Activated naive CD4-positive, alpha-beta T cell treated with anti-CD3 and anti-CD28 coated beads, Interleukin-2, amount 10 ng/mL, durations not matched to agents 7 days and 5 days (primary cell): ENCODE measurements at regions not wholly inside any gene's neighbourhood (a gene's known extent, or its start where the extent isn't known, plus 50 kb on each side); places are given as distances from the start of the nearest gene placed in this dataset.
"Not testable (repeated sequence)": the region's sequence is repeated elsewhere in the genome, so short reads cannot be mapped to it uniquely, and the experiment has no call there.

Source experiments
- CTCF ChIA-PET: fragments of 350-600 bp; sonication (Branson Sonifier 250); formaldehyde crosslinking; loops from one replicate; lab custom pipeline; 2021; ENCODE audit warnings: antibody characterized with exemption; lab: Charles Lee
- DNase-seq: peaks from one replicate; pipeline ENCODE4 v3.0.0-alpha.2; 2020
- H3K27ac Mint-ChIP-seq: one replicate; pipeline ENCODE4 v1.8.0; 2021; ENCODE audit warnings: mild to moderate bottlenecking, moderate library complexity, mixed read lengths
- H3K27me3 Mint-ChIP-seq: one replicate; pipeline ENCODE4 v1.8.0; 2021; ENCODE audit warnings: mild to moderate bottlenecking, mixed read lengths
- H3K36me3 Mint-ChIP-seq: one replicate; pipeline ENCODE4 v1.8.0; 2021; ENCODE audit warnings: mixed read lengths
- H3K4me1 Mint-ChIP-seq: one replicate; pipeline ENCODE4 v1.8.0; 2021; ENCODE audit warnings: mixed read lengths
- H3K4me3 Mint-ChIP-seq: one replicate; pipeline ENCODE4 v1.8.0; 2021; ENCODE audit warnings: mild to moderate bottlenecking, moderate library complexity, mixed read lengths
- H3K9me3 Mint-ChIP-seq: one replicate; pipeline ENCODE4 v1.8.0; 2021; ENCODE audit warnings: mixed read lengths

DNA sequence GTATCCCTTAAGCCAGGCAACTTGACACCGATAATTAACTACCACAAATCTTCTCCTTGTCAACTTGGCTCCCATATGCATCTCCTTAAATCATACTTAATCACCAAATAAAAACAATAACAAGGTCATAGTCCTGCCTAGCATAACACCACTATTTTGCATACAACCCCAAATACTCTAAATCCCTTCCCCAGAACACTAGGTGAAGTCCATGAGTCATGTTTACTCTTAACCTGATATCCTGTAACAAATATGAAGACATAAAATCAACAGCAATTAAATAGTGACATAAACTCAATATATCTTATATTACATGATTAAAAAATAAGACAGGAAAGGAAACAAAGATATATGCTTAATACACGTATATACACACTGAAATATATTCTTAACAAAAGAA is 362.0 kb downstream of the ETV1 start:
- no peaks in the 10 kb centered on the region for H3K36me3 Mint-ChIP-seq
- no peaks in the 10 kb centered on the region for H3K4me1 Mint-ChIP-seq
- H3K27ac Mint-ChIP-seq = no peak overlapping the region
- no peaks in the 10 kb centered on the region for H3K27me3 Mint-ChIP-seq
- DNase-seq = no peak
- H3K4me3 Mint-ChIP-seq = no peak overlapping the region
- CTCF ChIA-PET = no interaction called here
- peaks cover 4% of the 10 kb centered on the region for H3K9me3 Mint-ChIP-seq

DNA sequence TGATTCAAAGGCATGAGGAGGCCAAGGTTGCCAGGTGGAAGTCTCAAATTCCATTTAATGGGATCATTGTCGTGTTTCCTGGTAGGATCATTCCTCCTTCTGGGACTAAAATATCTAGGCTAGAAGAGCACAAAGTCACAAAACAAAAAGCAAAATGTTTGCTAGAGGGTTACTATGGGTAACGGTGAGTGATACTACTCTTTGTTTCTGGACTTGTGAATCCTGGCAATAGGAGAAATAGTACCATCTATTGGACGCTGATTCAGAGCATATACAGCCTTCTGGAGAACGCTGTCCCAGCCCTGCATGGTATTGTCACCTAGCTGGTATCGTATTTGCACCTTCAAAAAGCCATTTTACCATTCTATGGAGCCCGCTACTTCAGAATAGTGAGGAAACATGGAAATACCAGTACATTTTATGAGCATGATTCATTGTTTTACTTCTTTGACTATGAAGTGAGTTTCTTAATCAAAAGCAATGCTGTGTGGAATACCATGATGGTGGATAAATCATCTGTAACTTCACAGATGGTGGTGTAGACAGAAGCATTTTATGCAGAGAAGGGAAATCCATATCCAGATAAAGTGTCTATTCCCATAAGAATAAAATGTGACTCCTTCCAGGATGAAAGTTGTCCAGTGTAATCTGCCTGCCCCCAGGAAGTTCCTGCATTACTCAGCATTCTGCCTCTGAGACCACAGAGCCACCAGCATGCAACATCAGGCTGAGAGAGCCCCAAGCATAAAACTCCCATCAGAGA is 361.0 kb downstream of the ETV1 start:
- no peak for DNase-seq
- no peaks in the 10 kb centered on the region for H3K4me1 Mint-ChIP-seq

DNA sequence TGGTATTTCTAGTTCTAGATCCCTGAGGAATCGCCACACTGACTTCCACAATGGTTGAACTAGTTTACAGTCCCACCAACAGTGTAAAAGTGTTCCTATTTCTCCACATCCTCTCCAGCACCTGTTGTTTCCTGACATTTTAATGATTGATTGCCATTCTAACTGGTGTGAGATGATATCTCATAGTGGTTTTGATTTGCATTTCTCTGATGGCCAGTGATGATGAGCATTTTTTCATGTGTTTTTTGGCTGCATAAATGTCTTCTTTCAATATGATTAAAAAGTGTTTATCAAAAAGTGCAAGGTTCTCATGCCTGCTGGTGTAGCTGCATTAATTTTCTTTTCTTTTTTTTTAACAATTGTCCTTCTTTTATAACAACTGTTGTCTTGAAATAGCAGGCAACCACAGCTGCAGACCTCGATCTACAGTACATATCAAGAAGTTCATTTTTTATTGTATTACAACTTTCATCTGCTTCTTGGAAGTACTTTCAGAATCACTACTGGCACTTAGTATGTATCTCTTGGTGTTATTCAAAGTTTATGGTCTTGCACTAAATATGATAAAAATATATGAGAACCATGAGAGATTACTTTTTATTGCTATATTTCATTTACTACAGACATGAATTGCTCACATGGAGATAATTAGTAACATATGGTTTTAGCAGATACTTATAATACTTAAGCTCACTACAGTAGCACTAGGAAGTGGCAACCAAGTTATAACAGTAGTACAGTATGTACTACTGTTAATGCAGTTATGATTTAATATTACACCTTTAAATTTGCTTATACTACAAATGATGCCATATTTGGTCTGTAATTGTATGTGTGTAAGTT is 358.0 kb downstream of the ETV1 start:
- DNase-seq, H3K36me3 Mint-ChIP-seq, CTCF ChIA-PET, H3K4me3 Mint-ChIP-seq, H3K27ac Mint-ChIP-seq, H3K9me3 Mint-ChIP-seq, H3K4me1 Mint-ChIP-seq, H3K27me3 Mint-ChIP-seq: not testable (repeated sequence)

More for the DNA sequence above, 361.0 kb downstream of the ETV1 start:
- no peak overlapping the region for H3K27ac Mint-ChIP-seq
- peaks cover 2% of the 10 kb centered on the region for H3K9me3 Mint-ChIP-seq
- CTCF ChIA-PET = no interaction called here
- H3K4me3 Mint-ChIP-seq = no peak overlapping the region
- no peaks in the 10 kb centered on the region for H3K27me3 Mint-ChIP-seq
- no peaks in the 10 kb centered on the region for H3K36me3 Mint-ChIP-seq

DNA sequence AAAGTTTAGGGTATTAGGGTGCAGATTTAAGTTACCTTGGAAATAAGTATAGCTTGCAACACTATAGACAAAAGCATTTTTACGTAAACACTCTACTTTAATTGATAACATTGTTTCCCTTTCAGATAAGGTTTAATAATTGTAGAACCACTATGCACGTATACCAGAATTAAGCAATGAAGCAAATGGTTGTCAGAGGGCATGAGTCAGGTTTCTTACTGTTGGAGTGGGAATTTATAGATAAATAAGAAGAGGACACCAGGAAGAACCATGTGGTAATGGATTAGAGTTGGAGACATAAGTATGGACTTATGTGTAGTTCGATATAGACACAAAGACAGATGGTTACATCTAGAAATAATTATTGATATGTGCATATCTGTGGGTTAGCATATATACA is 355.6 kb downstream of the ETV1 start:
- CTCF ChIA-PET = no interaction called here
- H3K27me3 Mint-ChIP-seq = no peaks in the 10 kb centered on the region
- no peaks in the 10 kb centered on the region for H3K36me3 Mint-ChIP-seq
- peaks cover 2% of the 10 kb centered on the region for H3K9me3 Mint-ChIP-seq
- no peak overlapping the region for H3K4me3 Mint-ChIP-seq
- no peaks in the 10 kb centered on the region for H3K4me1 Mint-ChIP-seq
- H3K27ac Mint-ChIP-seq = no peak overlapping the region
- DNase-seq = no peak

DNA sequence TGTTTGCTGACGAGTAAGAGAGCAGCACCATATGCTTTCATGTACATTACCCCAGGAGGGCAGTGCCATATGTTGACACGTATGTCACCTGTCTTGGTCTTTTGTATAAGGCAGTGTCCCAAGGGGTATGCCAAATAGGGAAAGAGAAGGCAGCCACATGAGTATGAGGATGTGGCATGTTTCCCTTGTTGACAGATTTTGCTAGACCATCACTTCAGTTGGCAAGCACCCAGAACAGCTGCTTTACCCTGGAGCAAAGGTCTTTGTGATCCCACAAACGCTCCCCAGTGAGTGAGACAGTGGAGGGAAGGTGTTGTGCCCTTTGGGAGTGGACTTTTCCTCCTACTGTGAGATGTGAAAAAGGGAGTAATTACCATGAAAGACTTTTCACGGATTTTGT is 350.1 kb downstream of the ETV1 start:
- Mint-ChIP-seq H3K27ac (no peak overlapping the region), H3K27me3 (no peaks in the 10 kb centered on the region), H3K36me3 (no peaks in the 10 kb centered on the region), H3K9me3 (peaks cover 1% of the 10 kb centered on the region), H3K4me3 (no peak overlapping the region), H3K4me1 (no peaks in the 10 kb centered on the region)
- DNase-seq = no peak
- CTCF ChIA-PET = no interaction called here

DNA sequence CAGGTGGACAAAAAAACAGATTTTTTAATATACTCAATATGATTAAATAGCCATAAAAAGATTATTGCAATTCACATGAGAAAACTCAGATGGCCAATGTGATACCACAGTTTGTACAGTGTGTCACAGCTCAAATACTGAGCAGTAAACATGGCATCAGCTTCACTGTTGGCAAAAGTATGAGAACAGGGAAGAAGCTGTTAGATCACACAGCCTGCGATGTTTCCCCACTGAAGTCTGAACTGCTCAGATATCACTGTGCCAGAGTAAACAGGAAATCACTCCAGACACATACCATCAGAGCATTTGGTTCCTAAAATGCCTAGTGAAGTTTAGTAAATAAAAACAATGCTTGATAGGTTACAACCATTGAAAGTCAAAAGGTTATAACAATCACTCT is 347.8 kb downstream of the ETV1 start:
- Mint-ChIP-seq H3K4me3 (no peak overlapping the region), H3K36me3 (no peaks in the 10 kb centered on the region), H3K27ac (no peak overlapping the region), H3K9me3 (peaks cover 4% of the 10 kb centered on the region), H3K4me1 (no peaks in the 10 kb centered on the region), H3K27me3 (no peaks in the 10 kb centered on the region)
- DNase-seq = no peak
- CTCF ChIA-PET = no interaction called here

DNA sequence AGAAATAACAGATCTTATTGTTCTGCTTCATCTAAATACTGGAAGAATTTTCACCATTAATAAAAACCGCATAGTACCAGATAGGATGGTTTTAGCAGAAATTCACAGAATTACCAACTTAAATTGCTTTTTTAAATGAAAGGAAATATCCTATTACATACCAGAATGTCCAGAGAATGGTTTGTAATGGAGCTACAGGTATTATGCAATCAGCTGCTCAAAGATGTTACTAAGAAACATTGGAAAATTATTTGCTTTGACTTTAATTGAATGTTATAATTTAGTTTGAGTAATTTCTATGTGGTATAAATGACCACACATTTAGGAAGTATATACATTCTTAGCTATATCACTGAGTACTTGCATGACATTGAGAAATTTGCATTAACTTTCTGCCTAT is 338.3 kb downstream of the ETV1 start:
- H3K4me1 Mint-ChIP-seq = no peaks in the 10 kb centered on the region
- no peak for DNase-seq
- H3K27me3 Mint-ChIP-seq = no peaks in the 10 kb centered on the region
- H3K9me3 Mint-ChIP-seq = peaks cover 2% of the 10 kb centered on the region
- H3K27ac Mint-ChIP-seq = no peak overlapping the region
- no peaks in the 10 kb centered on the region for H3K36me3 Mint-ChIP-seq
- CTCF ChIA-PET = no interaction called here
- no peak overlapping the region for H3K4me3 Mint-ChIP-seq

DNA sequence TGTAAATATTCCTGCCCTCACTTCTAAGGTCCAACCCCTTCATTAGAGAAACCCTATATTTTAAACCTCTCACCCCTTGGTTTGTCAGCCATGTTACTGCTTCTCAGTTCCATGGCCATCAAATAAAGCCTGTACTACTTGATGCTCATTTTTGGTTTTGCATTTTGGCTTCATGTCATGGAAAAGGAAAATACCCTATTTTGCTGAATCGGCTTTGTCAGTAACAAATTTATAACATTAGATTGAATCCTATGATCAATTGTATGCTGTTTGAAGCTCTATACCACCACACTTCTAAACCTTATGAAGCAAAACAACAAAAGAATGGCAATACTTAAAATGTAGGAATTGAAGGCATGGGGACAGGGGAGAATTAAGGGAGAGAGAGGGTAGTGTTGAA is 333.1 kb downstream of the ETV1 start:
- no peaks in the 10 kb centered on the region for H3K27me3 Mint-ChIP-seq
- no peaks in the 10 kb centered on the region for H3K36me3 Mint-ChIP-seq
- no peak overlapping the region for H3K4me3 Mint-ChIP-seq
- CTCF ChIA-PET = no interaction called here
- no peak for DNase-seq
- peaks cover 4% of the 10 kb centered on the region for H3K9me3 Mint-ChIP-seq
- H3K27ac Mint-ChIP-seq = no peak overlapping the region
- no peaks in the 10 kb centered on the region for H3K4me1 Mint-ChIP-seq

DNA sequence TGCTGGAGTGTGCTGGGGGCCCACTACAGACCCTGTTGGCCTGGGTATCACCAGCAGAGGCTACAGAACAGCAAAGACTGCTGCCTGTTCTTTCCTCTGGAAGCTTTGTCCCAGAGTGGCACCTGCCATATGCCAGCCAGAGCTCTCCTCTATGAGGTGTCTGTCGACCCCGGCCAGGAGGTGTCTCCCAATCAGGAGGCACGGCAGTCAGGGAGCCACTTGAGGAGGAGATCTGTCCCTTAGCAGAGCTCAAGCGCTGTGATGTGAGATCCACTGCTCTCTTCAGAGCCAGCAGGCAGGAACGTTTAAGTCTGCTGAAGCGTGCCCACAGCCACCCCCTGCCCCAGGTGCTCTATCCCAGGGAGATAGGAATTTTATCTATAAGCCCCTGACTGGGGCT is 316.2 kb downstream of the ETV1 start:
- no peak overlapping the region for H3K27ac Mint-ChIP-seq
- H3K4me3 Mint-ChIP-seq = no peak overlapping the region
- no peaks in the 10 kb centered on the region for H3K36me3 Mint-ChIP-seq
- DNase-seq = no peak
- CTCF ChIA-PET = no interaction called here
- H3K9me3 Mint-ChIP-seq = peaks cover 13% of the 10 kb centered on the region
- no peaks in the 10 kb centered on the region for H3K27me3 Mint-ChIP-seq
- H3K4me1 Mint-ChIP-seq = no peaks in the 10 kb centered on the region

DNA sequence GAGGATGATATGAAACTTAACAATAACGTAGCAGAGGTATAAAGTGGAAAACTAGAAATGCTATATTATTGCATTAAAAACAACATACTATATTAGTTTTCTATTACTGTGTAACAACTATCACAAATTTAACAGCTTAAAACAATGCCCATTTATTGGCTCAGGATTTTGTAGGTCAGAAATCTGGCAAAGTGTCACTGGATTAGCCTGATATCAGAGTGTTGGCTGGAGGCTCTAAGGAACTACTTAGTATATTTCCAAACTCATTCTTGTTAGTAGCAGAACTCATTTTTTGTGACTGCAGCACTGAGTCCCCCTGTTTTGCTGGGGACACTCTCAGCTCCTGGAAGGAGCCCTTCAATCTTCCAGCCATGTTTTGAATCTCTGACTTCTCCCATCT is 306.8 kb downstream of the ETV1 start:
- CTCF ChIA-PET = no interaction called here
- H3K36me3 Mint-ChIP-seq = no peaks in the 10 kb centered on the region
- H3K4me3 Mint-ChIP-seq = no peak overlapping the region
- no peak for DNase-seq
- H3K4me1 Mint-ChIP-seq = no peaks in the 10 kb centered on the region
- no peaks in the 10 kb centered on the region for H3K27me3 Mint-ChIP-seq
- no peak overlapping the region for H3K27ac Mint-ChIP-seq
- H3K9me3 Mint-ChIP-seq = peaks cover 4% of the 10 kb centered on the region

DNA sequence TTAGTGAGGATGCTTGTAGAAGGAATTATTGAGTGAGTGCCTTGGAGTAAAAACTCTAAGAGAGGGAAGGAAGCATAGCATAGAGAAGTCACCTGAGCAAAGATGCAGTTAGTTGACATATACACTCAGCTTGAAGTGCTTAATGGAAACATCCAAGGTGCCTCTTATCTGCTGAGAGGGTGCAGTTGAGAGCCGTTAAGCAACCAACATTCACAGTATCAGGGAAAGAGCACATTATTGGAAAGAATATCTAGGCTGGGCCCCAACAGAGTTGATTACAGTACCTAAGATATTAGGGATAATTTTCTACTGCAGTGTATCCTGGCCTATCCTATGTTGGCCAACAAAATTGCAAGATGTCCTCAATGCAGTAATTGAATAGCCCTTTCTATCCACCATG is 302.0 kb downstream of the ETV1 start:
- CTCF ChIA-PET = interaction anchor here (0.7 kb wide), 1 partner anchor 47 kb away, joined by 3 read pairs; no protein-coding TSS in a partner anchor
- Mint-ChIP-seq H3K9me3 (peaks cover 2% of the 10 kb centered on the region), H3K4me1 (no peaks in the 10 kb centered on the region), H3K27ac (no peak overlapping the region), H3K4me3 (no peak overlapping the region), H3K36me3 (no peaks in the 10 kb centered on the region), H3K27me3 (no peaks in the 10 kb centered on the region)
- no peak for DNase-seq

DNA sequence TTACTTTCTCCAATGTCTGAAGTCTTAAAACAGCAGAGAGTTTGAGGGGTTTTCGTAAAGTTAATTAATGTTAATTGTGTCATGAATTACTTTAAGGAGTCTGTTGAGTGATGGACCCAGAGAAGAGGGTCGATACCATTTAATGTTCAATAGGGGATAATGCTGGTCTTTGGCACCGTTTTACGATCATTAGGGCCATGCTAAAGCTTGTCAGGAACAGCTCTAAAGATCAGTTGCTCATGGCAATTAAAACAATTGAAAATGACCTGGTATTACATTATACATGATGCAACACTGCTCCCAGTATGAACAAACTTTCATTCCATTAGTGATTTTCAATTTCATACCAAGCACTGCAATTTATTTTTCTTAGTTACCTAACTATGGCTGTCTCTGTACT is 296.9 kb downstream of the ETV1 start:
- no peak for DNase-seq
- H3K4me1 Mint-ChIP-seq = no peaks in the 10 kb centered on the region
- peaks cover 2% of the 10 kb centered on the region for H3K9me3 Mint-ChIP-seq
- no peaks in the 10 kb centered on the region for H3K27me3 Mint-ChIP-seq
- no peak overlapping the region for H3K4me3 Mint-ChIP-seq
- CTCF ChIA-PET = no interaction called here
- no peak overlapping the region for H3K27ac Mint-ChIP-seq
- no peaks in the 10 kb centered on the region for H3K36me3 Mint-ChIP-seq

DNA sequence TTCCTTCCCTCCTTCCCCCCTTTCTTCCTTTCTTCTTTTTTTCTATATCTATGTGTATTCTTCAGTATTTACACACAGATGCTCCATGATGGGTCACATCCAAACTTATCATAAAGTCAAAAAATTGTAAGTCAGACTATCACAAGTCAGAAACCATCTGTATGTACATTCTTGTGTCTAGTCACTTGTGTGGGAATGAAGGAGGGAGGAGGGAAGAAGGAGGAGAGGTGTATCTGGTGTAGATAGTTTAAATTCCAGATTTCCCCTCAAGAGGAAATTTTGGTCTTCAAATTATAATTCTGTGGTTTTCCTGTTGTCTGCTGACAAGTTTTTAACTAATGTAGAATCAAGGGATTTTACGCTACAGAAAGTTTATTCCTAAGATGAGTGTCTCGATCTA is 287.2 kb downstream of the ETV1 start:
- Mint-ChIP-seq H3K9me3 (peaks cover 4% of the 10 kb centered on the region), H3K27me3 (no peaks in the 10 kb centered on the region), H3K27ac (no peak overlapping the region), H3K4me3 (no peak overlapping the region), H3K36me3 (no peaks in the 10 kb centered on the region), H3K4me1 (no peaks in the 10 kb centered on the region)
- CTCF ChIA-PET = no interaction called here
- no peak for DNase-seq

DNA sequence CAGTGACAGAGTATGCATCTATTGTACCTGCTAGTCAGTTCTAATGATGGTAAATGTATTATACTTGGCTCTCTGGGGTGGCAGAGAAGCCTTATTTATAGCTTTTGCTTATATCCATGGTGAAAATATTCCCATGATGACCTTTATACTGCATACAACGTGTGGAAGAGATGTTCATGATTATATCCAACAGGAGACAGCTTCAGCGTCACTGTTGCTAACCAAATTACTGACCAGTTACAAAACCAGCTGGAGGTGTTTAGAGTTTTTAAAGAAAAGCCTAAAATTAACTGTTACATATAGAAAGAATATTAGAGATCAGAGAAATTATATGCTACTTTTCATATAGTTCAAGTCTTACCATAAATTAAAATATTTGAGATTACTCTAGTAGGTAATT is 280.8 kb downstream of the ETV1 start:
- CTCF ChIA-PET = no interaction called here
- no peak overlapping the region for H3K4me3 Mint-ChIP-seq

DNA sequence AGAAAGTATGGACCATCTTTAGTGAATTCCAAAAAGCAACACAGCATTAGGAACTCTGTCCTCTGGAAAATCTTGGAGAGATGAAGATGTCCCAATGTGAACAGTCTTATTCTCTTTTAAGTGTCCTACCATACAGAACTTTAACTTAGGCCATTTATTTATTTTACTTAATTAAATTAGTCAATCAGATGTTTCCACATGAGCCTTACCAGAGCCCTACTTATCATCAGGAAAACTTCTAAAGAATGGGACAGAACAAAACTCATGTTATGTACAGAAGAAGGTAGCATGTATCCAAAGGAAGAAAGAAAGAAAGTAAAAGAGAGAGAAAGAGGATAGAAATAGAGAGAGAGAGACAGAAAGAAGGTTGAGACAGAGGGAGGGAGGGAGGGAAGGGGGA is 276.4 kb downstream of the ETV1 start:
- Mint-ChIP-seq H3K4me1 (no peaks in the 10 kb centered on the region), H3K27me3 (no peaks in the 10 kb centered on the region), H3K27ac (no peak overlapping the region), H3K9me3 (peaks cover 1% of the 10 kb centered on the region), H3K4me3 (no peak overlapping the region), H3K36me3 (no peaks in the 10 kb centered on the region)
- CTCF ChIA-PET = no interaction called here
- no peak for DNase-seq

More for the DNA sequence above, 280.8 kb downstream of the ETV1 start:
- Mint-ChIP-seq H3K27ac (no peak overlapping the region), H3K4me1 (no peaks in the 10 kb centered on the region), H3K9me3 (peaks cover 1% of the 10 kb centered on the region), H3K27me3 (no peaks in the 10 kb centered on the region), H3K36me3 (no peaks in the 10 kb centered on the region)
- DNase-seq = no peak
